ENCODE measurements at regions not wholly inside any gene's neighbourhood (a gene's known extent, or its start where the extent isn't known, plus 50 kb on each side); places are given as distances from the start of the nearest gene placed in this dataset.

GRCh38 chr21:41593051-41593759, 85.2 kb upstream of the TMPRSS2 start:
- no peak for DNase-seq (ENCODE audit: low read depth in 3 of 3)

DNA sequence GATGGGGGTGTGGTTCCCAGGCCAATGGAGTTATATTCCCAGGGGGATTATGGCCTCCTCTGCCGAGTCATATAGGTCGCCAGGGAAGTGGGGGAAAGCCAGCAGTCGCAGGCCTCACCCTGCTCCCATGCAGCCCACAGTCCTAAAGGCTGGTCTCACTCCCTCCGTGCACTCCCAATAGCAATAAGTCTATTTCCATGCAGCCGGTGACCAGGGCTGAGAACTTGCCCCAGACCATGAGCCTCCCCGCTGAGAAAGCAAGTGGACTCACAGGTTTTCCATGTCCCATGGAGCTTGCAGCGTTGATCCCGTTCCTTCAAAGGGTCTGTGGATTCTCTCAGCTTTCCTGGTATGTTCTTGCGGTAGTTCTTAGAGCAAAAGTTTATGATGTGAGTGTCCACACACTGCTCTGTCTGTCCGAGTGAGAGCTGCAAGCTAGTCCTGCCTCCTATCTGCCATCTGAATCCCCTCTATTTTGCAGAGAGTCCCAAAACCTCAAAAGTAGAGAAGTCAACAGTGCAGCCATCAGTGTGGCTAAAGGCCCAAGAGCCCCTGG, 81.7 kb upstream of the TMPRSS2 start:
- DNase-seq (ENCODE audit: low read depth in 3 of 3) = no peak

DNA sequence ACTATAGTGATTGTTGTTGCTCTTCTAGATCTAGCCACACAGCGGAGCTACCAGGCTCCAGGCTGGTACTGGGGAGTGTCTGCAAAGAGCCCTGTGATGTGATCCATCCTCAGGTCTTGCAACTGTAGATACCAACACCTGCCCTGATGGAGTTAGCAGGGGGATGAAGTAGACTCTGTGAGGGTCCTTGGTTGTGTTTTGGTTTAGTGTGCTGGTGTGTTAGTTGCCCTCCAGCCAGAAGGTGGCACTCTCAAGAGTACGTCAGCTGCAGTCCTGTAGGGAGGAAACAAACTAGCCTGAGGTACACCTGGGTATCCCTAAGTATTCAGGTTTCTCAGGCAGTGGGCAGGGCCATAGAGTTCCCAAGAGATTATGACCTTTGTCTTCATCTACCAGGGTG, 81.2 kb upstream of the TMPRSS2 start:
- DNase-seq (ENCODE audit: low read depth in 3 of 3) = no peak

- no peak for DNase-seq (ENCODE audit: low read depth in 3 of 3)
Measured at GRCh38 chr21:41585199-41585994, 77.4 kb upstream of the TMPRSS2 start.

- DNase-seq (ENCODE audit: low read depth in 3 of 3) = no peak
Measured at GRCh38 chr21:41584603-41585176, 76.7 kb upstream of the TMPRSS2 start.

DNA sequence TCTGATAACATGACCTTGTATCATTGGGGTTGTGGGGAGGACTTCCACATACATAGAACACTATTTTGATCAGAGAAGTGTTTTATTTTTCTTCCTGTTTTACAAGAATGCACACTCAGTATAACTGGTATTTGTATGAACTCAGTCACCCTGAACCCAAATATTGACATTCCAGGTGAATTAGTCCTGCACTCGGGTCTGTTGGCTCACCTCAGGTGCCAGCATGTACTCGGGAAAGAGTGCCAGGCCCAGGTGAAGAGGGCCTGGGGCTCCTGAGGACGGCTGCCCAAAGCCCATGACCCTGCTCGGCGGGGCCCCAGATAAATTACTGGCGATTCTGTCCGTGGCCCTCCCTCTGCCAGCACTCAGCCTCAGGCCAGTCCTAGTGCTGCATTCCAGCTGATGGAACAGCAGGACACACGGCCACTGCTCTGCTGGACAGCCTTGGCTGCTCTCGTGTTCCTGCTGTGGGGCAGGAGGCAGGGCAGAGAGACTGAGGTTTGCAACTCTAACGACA, 75.4 kb upstream of the TMPRSS2 start:
- no peak for DNase-seq (ENCODE audit: low read depth in 3 of 3)

DNA sequence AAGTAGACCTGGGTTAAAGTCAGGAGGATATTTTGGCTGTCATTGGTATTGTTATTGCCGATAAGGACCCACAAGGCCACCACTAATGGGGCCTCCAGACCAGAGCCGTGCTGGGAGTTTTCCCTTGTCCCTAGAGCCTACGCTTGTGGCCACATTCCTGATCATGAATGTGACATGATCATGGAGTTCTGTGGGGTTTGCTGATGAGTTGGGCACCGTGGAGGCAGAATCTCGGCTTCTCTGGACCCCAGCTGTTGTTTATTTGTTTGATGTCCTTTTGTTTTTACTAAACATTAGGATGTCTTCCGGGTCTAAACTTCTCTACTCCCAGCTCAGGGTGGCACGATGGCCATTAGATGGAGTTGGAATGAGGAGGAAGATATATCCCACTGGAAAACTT, 74.9 kb upstream of the TMPRSS2 start:
- DNase-seq (ENCODE audit: low read depth in 3 of 3) = no peak

DNA sequence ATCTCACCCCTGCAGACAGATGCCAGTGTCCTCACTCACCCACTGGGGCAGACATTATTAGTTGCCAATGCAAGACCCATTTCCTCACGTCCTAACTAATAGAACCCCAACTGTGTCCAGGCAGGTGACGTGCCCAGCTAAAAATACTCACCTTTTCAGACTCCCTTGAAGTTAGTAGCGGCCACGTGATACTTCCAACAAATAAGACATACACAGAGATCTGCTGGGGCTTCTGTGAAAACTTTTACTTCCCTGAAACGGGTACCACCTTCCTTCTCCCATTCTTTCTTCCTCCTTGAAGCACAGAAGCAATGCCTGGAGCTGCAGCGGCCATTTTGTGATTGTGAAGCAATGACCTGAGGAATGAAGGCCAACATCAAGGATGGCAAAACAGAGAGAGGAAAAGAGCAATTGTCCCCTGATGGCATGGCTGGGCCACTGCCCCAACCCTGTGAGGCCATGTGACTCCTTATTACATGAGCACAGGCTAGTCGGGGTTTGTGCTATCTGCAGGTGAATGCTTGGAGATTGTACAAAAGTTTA, 74.4 kb upstream of the TMPRSS2 start:
- DNase-seq (ENCODE audit: low read depth in 3 of 3) = no peak

DNA sequence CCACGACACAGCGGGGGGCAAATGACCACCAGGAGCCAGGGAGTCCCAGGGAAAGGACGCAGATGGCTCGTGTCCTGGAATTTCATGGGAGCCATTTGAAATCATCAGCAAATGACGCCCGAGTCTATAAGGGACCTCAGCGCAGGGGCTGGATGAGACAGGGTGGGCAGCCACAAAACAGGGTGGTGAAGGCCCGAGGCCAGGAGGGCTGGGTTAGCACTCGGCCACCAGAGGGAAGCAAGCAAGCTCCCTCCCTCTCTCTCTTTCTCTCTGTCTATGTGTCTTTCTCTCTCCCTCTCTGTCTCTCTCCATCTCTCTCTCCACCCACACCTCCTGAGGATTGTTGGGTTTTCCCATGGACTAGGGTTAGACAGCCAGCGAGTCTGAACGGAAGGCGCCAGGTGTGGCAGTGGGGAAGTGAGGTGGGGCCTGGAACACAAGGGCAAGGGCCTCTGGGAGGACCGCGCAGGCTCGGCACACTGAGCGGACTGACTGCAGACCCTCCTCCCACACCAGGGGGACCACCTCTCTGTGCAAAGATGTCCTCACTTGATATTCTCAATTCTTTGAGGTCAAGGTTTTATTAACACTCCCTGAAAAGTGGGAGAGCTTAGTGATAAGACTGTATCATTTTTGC, 73.8 kb upstream of the TMPRSS2 start:
- no peak for DNase-seq (ENCODE audit: low read depth in 3 of 3)

- DNase-seq (ENCODE audit: low read depth in 3 of 3) = no peak
Measured at GRCh38 chr21:41580758-41581554, 73.0 kb upstream of the TMPRSS2 start.

DNA sequence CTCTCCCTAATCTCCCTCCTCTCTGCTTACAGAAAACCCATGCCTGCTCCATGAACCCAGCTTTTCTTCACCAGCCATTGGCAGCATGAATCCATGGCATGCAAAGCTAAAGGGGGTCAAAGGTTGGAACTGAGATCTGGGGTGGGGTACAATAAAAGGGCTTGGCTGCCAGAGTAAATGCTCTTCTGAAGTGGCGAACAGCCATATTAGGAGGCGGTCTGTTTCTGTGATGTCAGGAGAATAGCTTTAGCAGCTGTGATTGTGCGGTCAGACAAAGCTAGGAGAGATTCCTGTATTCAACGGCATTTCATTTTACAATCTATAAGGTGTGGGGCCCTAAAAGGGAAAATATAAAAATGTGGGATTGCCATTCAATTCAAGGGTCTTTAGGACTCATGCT, 71.7 kb upstream of the TMPRSS2 start:
- DNase-seq (ENCODE audit: low read depth in 3 of 3) = no peak

DNA sequence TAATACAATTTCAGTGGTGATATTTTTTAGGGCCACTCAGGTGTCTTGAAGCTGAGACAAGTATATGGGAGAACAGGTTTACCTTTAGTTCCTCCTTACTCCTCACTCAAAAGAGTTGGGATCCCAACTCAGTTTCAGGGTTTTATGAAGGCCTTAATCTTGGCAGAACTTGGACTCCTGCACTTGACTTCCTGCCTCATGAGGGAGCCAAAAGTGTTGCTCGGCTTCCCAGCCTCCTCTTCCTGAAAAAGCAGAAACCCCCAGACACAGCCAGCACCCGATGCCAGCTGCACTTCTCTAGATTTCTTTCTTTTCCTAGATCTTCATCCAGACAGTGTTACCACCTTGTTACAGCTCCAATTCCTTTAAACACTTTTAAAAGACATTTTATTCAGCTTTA, 70.8 kb upstream of the TMPRSS2 start:
- no peak for DNase-seq (ENCODE audit: low read depth in 3 of 3)

- DNase-seq (ENCODE audit: low read depth in 3 of 3) = no peak
Measured at GRCh38 chr21:41578083-41578482, 70.1 kb upstream of the TMPRSS2 start.

- no peak for DNase-seq (ENCODE audit: low read depth in 3 of 3)
Measured at GRCh38 chr21:41576013-41576615, 68.2 kb upstream of the TMPRSS2 start.

GRCh38 chr21:41573902-41574690, 66.1 kb upstream of the TMPRSS2 start:
- DNase-seq (ENCODE audit: low read depth in 3 of 3) = no peak

DNA sequence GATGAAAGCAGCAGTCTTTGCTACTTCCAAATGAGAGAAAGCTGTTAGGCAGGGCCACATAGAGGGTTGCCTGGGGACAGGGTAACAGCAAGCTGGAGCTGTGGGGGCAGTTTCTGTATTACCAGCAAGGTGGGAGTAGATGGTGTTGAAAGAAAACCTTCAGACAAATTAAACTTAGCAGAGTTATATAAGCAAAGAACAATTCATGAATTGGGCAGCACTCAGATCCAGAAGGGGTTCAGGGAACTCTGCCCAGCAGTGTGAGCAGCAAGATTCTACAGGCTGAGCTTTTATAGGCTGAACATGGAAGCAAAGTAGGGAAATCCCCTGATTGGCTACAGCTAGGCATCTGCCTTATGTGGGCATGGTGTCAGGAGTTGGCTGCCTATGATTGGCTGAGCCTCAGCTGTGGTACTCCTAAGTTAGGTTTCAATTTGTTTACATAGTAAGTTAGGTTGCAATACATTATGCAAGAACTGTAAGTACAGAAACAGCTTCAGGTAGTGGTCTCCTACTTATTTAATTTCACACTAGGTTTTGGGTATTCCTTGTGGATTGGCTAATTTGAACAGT, 64.1 kb upstream of the TMPRSS2 start:
- DNase-seq (ENCODE audit: low read depth in 3 of 3) = no peak

GRCh38 chr21:41570791-41571355, 62.9 kb upstream of the TMPRSS2 start:
- DNase-seq (ENCODE audit: low read depth in 3 of 3) = no peak

GRCh38 chr21:41568606-41569385, 60.8 kb upstream of the TMPRSS2 start:
- DNase-seq (ENCODE audit: low read depth in 3 of 3) = no peak

Data from stimulated activated CD4-positive, alpha-beta T cell treated with anti-CD3 and anti-CD28 coated beads, TNF-alpha, amount 100 ng/mL, for 48 hours (primary cell).